ENCODE measurements at regions not wholly inside any gene's neighbourhood (a gene's known extent, or its start where the extent isn't known, plus 50 kb on each side); places are given as distances from the start of the nearest gene placed in this dataset.

DNA sequence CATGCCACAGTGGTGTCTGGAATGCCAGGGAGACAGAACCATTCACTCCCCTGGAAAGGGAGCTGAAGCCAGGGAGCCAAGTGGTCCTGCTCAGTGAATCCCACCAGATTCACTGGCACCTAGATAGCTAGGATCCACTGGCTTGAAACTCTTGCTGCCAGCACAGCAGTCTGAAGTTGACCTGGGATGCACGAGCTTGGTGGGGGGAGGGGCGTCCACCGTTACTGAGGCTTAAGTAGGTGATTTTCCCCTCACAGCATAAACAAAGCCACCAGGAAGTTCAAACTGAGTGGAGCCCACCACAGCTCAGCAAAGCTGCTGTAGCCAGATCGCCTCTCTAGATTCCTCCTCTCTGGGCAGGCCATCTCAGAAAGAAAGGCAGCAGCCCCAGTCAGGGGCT lies 413.3 kb downstream of the PRDM5 start:
- no peak for ATAC-seq

DNA sequence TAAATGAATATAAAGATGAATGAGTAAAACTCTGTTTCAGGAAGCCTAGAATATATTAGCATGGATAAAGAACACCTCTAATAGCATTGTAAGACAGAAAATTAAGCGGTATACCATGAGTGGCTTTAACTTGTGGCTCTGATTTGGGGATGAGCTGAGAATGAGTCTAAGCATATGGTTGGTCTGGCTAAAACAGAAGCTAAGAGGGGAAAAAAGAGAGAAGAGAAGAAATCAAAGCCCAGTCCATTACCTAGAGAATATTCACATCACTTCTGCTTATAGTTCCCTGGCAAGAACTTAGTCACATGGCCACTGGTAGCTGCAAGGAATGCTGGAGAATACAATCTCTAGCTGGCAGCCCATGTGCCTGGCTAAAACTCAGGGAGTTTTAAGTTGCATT lies 414.5 kb downstream of the PRDM5 start:
- intact Hi-C loops (cut with micrococcal nuclease; ENCODE audit: unreplicated experiment), result no loop called here
- no TSS peak for BruUV-seq (replicated peaks)

More for the DNA sequence above, 413.3 kb downstream of the PRDM5 start:
- no peaks in the 10 kb centered on the region for H3K4me1 ChIP-seq (ENCODE audit: control insufficient read depth, insufficient read depth, low read length)
- TF ChIP-seq CTCF (IDR thresholded peaks at IDR 0.05) (no peak), SIN3A (IDR thresholded peaks at IDR 0.05; ENCODE audit: borderline replicate concordance, insufficient read depth, low read depth, low read length) (no peak), REST (IDR thresholded peaks at IDR 0.05; ENCODE audit: insufficient read depth in 1 of 2, low read depth in 2 of 2, low read length in 1 of 2) (no peak), TCF7L2 (IDR thresholded peaks at IDR 0.05; ENCODE audit: low read depth, low read length) (no peak), POLR2AphosphoS5 (IDR thresholded peaks at IDR 0.05; ENCODE audit: low read depth, low read length) (no peak)
- in situ Hi-C loops (cut with HindIII; ENCODE audit: low pct_unique_long_range_greater_than_20kb, low sequenced_read_pairs), result no loop called here
- intact Hi-C loops (cut with micrococcal nuclease; ENCODE audit: unreplicated experiment), result no loop called here
- POLR2A ChIA-PET, result no interaction called here
- no TSS peak for BruUV-seq (replicated peaks)
- no peaks in the 10 kb centered on the region for H3K36me3 ChIP-seq (ENCODE audit: control insufficient read depth, insufficient read depth, low read length)
- CTCF ChIA-PET, result no interaction called here
- H3K27ac ChIP-seq (ENCODE audit: low read length), result no peak overlapping the region
- H3K27me3 ChIP-seq (ENCODE audit: control insufficient read depth, insufficient read depth, low read length), result no peaks in the 10 kb centered on the region
- H3K4me3 ChIP-seq (ENCODE audit: low read depth in 2 of 2, low read length in 2 of 2), result no peak overlapping the region
- DNase-seq (ENCODE audit: low read depth, low spot score), result no peak
- no peaks in the 10 kb centered on the region for H3K9me3 ChIP-seq (ENCODE audit: control insufficient read depth, insufficient read depth, low read depth, low read length)

More for the DNA sequence above, 414.5 kb downstream of the PRDM5 start:
- Histone ChIP-seq H3K27me3 (ENCODE audit: control insufficient read depth, insufficient read depth, low read length) (no peaks in the 10 kb centered on the region), H3K4me1 (ENCODE audit: control insufficient read depth, insufficient read depth, low read length) (no peaks in the 10 kb centered on the region), H3K9me3 (ENCODE audit: control insufficient read depth, insufficient read depth, low read depth, low read length) (no peaks in the 10 kb centered on the region), H3K4me3 (ENCODE audit: low read depth in 2 of 2, low read length in 2 of 2) (no peak overlapping the region), H3K27ac (ENCODE audit: low read length) (no peak overlapping the region), H3K36me3 (ENCODE audit: control insufficient read depth, insufficient read depth, low read length) (no peaks in the 10 kb centered on the region)
- in situ Hi-C loops (cut with HindIII; ENCODE audit: low pct_unique_long_range_greater_than_20kb, low sequenced_read_pairs), result no loop called here
- TF ChIP-seq POLR2AphosphoS5 (IDR thresholded peaks at IDR 0.05; ENCODE audit: low read depth, low read length) (no peak), SIN3A (IDR thresholded peaks at IDR 0.05; ENCODE audit: borderline replicate concordance, insufficient read depth, low read depth, low read length) (no peak), REST (IDR thresholded peaks at IDR 0.05; ENCODE audit: insufficient read depth in 1 of 2, low read depth in 2 of 2, low read length in 1 of 2) (no peak), TCF7L2 (IDR thresholded peaks at IDR 0.05; ENCODE audit: low read depth, low read length) (no peak), CTCF (IDR thresholded peaks at IDR 0.05) (no peak)
- no peak for ATAC-seq
- DNase-seq (ENCODE audit: low read depth, low spot score), result no peak
- POLR2A ChIA-PET, result no interaction called here
- CTCF ChIA-PET, result no interaction called here

Measured in Panc1 (cell line).